ENCODE measurements at regions not wholly inside any gene's neighbourhood (a gene's known extent, or its start where the extent isn't known, plus 50 kb on each side); places are given as distances from the start of the nearest gene placed in this dataset.

GRCh38 chr1:29854700-29855276 is 618.5 kb downstream of the PTPRU start:
- no peak for TF ChIP-seq CTCF (IDR thresholded peaks at IDR 0.05; ENCODE audit: insufficient read depth, low read depth, low read length)
- TF ChIP-seq EZH2 (IDR thresholded peaks at IDR 0.05; ENCODE audit: insufficient read depth, low read length), result no peak
